Liver (tissue), 3 donors: ENCODE measurements at regions not wholly inside any gene's neighbourhood (a gene's known extent, or its start where the extent isn't known, plus 50 kb on each side); places are given as distances from the start of the nearest gene placed in this dataset.

Source experiments
- RAD21 ChIP-seq, 2 donors: IDR thresholded peaks; 2 replicates each; pipeline ENCODE4 v1.6.1; 2016; ENCODE audit warnings: antibody characterized with exemption in 2 of 2, mild to moderate bottlenecking in 2 of 2
- REST ChIP-seq: IDR thresholded peaks from 2 replicates; pipeline ENCODE4 v1.6.1; 2016; ENCODE audit warnings: antibody characterized with exemption, mild to moderate bottlenecking
- TF ChIP-seq, protein P1 (sequence below): fragments of 150-350 bp; IDR thresholded peaks from 2 replicates; pipeline ENCODE4 v1.5.1; 2017; ENCODE audit warnings: improper control_type of control experiment, low read depth, low read length; ENCODE audit not compliant: missing input control
- donor health status: healthy.
- donor health status: healthy.

GRCh38 chr17:13352747-13353415 lies 248.8 kb downstream of the HS3ST3A1 start:
- TF ChIP-seq, protein P1, sequence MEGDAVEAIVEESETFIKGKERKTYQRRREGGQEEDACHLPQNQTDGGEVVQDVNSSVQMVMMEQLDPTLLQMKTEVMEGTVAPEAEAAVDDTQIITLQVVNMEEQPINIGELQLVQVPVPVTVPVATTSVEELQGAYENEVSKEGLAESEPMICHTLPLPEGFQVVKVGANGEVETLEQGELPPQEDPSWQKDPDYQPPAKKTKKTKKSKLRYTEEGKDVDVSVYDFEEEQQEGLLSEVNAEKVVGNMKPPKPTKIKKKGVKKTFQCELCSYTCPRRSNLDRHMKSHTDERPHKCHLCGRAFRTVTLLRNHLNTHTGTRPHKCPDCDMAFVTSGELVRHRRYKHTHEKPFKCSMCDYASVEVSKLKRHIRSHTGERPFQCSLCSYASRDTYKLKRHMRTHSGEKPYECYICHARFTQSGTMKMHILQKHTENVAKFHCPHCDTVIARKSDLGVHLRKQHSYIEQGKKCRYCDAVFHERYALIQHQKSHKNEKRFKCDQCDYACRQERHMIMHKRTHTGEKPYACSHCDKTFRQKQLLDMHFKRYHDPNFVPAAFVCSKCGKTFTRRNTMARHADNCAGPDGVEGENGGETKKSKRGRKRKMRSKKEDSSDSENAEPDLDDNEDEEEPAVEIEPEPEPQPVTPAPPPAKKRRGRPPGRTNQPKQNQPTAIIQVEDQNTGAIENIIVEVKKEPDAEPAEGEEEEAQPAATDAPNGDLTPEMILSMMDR, result no peak
- TF ChIP-seq REST (no peak), RAD21 (IDR thresholded peaks at IDR 0.05) (no peak)
